DND-41 (cell line): ENCODE measurements at regions not wholly inside any gene's neighbourhood (a gene's known extent, or its start where the extent isn't known, plus 50 kb on each side); places are given as distances from the start of the nearest gene placed in this dataset.

Source experiments
- CTCF ChIP-seq: IDR thresholded peaks from 2 replicates; pipeline ENCODE4 v1.5.1; 2012; ENCODE audit warnings: borderline replicate concordance, low read length, moderate library complexity, mild to moderate bottlenecking; ENCODE audit not compliant: poor library complexity, severe bottlenecking; ENCODE audit errors: extremely low read depth
- EZH2 ChIP-seq: IDR thresholded peaks from 3 replicates; pipeline ENCODE4 v1.6.1; 2012; ENCODE audit warnings: borderline replicate concordance, low read depth, mild to moderate bottlenecking, moderate library complexity, low read length, inconsistent platforms; ENCODE audit not compliant: severe bottlenecking

GRCh38 chr10:106499448-106499847 is 665.1 kb downstream of the SORCS1 start:
- no peak for TF ChIP-seq CTCF
- no peak for TF ChIP-seq EZH2
